DMS 273 (cell line): ENCODE measurements at regions not wholly inside any gene's neighbourhood (a gene's known extent, or its start where the extent isn't known, plus 50 kb on each side); places are given as distances from the start of the nearest gene placed in this dataset.
A peak's percentile ranks its signal among the peaks of the same experiment; 100 is the strongest.
"Not testable (repeated sequence)": the region's sequence is repeated elsewhere in the genome, so short reads cannot be mapped to it uniquely, and the experiment has no call there.

Source experiments
- DNase-seq: peaks from one replicate; lab custom pipeline; 2025; ENCODE audit not compliant: unreplicated experiment; lab: John Stamatoyannopoulos, UW

DNA sequence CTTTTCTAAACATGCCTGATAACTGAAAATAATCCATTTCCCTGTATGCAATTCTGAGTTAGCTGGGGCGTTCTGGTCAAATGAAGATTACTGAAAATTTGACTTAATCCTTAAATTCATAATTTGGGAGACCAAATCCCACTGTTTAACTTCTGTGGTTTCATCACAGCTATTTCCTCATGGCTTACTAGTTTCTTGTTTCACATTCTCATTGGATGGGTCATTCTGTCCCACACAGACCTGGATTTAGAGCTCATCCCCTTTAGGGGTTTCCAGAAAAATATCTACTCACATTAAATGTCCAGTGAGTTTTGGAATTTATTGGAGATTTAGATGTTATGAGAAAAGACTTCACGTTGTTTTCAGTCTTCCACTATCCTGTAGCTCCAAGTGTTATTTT lies 709.3 kb upstream of the KLHL1 start:
- DNase-seq = no peak

- DNase-seq = no peak
These were observed 708.6 kb upstream of the KLHL1 start for GRCh38 chr13:70816853-70817252.

DNA sequence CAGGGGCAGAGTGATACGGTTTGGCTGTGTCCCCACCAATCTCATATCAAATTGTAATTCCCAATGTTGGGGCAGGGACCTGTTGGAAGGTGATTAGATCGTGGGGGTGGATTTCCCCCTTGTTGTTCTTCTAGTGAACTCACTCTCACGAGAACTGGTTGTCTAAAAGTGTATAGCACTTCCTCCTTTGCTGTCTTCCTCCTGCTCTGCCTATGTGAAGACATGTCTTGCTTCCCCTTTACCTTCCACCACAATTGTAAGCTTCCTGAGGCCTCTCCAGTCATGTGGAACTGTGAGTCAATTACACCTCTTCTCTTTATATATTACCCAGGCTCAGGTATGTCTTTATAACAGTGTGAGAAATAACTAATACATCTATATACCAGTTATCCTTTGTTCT lies 706.4 kb upstream of the KLHL1 start:
- peak; percentile 74 for DNase-seq

DNA sequence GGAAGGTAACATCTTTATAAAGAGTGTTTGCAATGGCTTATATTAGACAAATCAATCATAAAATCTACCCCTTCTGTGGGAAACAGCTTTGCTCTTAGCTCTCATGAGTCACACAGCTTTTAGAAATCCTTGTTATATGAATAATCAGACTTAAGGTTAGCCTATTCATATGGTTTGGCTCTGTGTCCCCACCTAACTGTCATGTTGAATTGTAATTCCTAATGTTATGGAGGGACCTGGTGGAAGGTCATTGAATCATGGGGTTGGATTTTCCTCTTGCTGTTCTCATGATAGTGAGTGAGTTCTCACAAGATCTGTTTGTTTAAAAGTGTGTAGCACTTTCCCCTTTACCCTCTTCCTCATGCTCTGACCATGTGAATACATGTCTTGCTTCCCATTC lies 704.2 kb upstream of the KLHL1 start:
- DNase-seq = no peak

GRCh38 chr13:70809588-70809987 lies 701.3 kb upstream of the KLHL1 start:
- DNase-seq = no peak

- DNase-seq = no peak
These were observed 690.1 kb upstream of the KLHL1 start for GRCh38 chr13:70798385-70798784.

DNA sequence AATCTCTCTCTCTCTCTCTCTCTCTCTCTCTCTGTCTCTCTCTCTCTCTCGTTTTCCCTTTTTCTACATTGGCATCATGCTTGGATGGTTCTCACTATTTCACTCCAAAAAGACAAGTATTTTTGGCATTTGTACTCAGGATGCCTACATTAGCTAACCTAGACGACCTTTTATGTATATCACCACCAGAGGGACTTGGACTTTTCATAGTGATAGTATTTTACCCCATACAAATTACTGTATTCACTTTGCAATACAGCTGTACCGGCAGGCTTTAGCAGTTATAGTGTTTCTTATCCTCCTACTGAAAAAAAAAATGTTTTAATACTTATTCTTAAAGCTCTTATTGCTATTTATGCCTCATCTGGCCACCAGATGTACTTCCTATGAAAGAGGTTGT lies 687.2 kb upstream of the KLHL1 start:
- DNase-seq = peak; percentile 57

DNA sequence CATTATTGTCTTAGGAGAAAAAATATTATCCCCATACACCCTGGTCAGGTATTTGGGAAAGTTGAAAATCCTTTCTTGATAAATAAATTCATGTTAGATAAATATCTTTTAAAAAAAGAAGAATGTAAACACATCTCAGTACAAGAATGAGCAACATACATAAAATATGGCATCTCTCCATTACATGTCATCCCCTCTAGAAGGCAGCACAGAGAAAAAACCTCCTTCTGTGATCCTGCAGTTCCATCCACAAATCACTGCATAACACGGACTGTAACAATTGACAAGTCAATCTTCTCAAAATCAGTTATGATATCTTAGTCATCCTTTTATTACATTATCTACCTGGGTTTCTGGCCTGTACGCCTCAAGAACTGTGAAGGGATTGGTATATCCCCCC lies 683.9 kb upstream of the KLHL1 start:
- DNase-seq = peak; percentile 83

- no peak for DNase-seq
These were observed 681.5 kb upstream of the KLHL1 start for GRCh38 chr13:70789751-70790150.

DNA sequence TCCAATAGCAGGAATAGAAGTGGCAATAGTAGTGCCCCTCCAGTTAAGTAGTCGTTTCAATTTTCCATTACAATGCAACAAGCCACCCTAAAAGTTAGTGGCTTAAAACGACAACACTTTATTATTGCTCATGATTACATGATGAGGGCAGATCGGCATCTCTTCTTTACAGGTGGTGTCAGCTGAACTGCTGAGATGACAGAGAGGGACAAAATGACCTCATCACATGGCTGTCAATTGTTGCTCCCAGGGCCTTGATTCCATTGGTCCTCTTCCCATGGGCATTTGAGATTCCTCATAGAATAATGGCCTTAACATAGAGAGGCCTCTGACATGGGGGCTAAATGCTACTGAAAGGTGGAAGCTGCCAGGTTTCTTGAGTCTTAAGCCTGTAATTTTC lies 679.8 kb upstream of the KLHL1 start:
- DNase-seq = peak; percentile 66

GRCh38 chr13:70784207-70784989 lies 676.1 kb upstream of the KLHL1 start:
- peak; percentile 79 for DNase-seq

DNA sequence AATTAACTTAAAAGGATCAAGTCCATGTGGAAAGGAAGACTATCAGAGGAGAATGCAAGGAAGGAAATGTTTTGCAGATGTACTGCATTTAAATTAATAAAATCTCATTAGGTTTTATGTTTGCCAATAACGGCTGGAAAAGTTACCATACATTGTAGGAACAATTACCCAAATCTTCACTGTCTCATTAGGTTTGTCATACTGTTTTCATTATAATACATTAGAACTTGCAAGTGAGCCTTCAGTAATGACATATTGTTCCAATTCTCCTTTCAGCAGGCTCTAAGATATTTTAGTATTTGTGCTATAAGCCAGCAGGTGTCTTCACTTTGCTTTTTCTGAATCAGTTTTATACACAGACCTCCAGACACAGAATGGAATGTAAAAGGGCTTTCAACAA lies 661.6 kb upstream of the KLHL1 start:
- no peak for DNase-seq

- DNase-seq = no peak
These were observed 650.7 kb upstream of the KLHL1 start for GRCh38 chr13:70758932-70759331.

GRCh38 chr13:70756088-70756487 lies 647.8 kb upstream of the KLHL1 start:
- no peak for DNase-seq

DNA sequence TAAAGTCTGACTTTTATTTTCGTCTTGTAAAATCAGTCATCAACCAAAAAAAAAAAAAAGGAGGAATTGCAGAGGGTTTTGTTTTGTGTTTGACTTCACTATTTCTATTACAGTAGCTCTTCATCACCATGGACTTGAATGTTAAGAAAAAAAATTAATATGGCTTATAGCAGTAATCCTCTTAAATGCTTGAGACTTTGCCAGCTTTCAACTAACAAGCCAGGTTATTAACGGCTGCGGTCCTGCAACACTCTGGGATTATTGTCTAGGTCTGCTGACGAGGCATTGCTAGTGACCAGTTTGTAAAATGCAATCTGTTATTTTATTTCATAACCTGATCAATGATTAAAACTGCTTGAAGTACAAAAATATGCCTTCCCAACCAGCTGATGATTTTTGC lies 647.2 kb upstream of the KLHL1 start:
- peak; percentile 41 for DNase-seq

DNA sequence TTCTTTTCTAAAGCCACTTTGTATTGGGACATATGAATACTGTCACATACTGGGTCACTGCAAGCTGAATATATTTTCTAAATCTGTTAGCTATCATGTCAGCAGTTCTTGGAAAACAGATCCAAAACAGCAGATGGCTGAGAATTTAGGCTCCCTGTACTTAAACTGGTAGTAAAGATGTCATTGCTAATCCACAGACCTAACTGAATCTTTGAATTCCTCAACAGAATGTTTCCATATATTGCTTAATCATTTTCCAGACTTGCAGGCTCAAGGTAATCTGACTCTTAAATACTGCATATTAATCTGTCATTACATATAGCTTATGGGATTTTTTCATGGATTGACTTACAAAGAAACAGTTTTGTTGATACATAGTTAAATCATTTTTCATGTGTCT lies 639.0 kb upstream of the KLHL1 start:
- DNase-seq = peak; percentile 84

GRCh38 chr13:70746469-70746868 lies 638.2 kb upstream of the KLHL1 start:
- DNase-seq = not testable (repeated sequence)

DNA sequence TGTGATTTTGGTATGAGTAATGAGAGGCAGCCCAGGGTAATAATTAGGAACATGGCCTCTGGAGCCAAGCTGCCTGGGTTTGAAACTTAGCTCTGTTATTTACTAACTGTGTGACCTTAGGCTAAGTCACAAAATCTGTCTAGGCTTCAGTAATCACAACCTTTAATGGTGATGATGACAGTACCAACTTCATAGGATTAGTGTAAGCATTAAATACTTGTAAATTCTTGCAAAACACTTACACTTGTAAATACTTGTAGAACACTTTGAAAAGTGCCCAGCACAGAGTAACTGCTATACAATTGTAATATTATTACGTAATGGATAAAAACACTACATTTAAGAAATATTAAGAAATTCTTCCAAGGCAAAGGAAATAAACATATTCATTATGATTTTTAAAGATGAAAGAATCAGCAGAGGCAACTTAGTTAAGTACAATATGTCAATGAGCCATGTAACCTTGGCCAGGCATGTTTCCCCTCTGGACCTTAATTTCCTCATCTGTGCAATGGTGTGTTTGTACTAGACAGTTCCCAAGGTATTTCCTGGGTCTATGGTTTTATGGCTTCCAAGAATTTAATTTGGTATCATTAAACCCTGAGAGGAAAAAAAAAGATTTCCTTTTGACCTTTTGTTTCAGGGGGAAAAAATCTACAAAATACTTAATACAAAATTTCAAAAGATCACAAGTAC lies 628.5 kb upstream of the KLHL1 start:
- no peak for DNase-seq

- peak; percentile 54 for DNase-seq
These were observed 624.4 kb upstream of the KLHL1 start for GRCh38 chr13:70732611-70733010.

DNA sequence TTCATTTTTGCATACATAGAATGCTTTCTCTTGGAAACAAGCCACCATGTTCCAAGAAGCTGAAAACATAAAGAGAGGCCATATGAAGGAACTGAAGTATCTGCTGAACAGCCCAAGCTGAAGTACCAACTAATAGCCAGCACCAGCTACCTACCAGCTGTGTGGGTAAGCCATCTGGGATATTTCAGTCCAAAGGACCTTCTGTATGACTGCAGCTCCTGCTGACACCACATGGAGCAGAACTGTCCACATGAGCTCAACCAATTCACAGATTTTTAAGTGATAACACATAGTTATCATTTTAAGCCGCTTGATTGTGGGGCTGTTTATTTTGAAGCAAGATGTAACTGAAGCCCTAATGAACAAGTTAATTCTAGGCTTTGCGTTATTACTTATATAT lies 621.1 kb upstream of the KLHL1 start:
- peak; percentile 94 for DNase-seq

DNA sequence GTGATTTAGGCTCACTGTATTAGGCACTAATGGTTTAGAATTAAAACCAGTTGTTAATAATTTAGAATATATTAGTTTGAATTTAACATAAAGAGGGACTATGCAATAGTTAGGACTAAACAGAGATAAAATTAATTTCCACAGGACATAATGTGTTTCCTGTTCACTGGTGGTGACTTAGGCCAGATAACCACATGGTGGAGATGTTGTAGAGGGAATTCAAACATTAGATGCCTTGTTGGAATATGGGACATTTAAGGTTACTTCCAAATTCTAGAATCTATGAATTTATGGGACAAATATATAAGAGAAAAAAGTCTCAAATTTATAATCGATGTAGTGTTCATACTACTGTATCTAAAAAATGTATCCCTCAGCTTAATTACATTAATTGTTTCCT lies 615.5 kb upstream of the KLHL1 start:
- DNase-seq = peak; percentile 74

DNA sequence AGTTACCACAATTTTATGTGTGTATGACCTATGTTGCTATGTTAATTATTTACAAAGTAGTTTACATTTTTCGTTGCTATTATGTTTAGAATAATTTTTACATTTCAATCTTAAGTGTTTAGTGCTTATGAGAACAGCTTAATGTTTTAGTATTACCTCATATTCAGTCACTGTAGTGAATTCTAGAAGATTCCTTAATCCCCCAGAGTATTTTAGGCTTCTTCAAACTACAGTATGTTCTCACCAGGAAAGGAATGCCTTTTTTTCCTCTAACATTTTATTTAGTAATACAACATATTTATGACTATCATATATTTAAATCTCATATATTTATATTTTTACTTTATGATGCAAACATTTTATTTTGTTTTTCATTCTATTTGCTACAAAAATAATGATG lies 612.1 kb upstream of the KLHL1 start:
- no peak for DNase-seq

DNA sequence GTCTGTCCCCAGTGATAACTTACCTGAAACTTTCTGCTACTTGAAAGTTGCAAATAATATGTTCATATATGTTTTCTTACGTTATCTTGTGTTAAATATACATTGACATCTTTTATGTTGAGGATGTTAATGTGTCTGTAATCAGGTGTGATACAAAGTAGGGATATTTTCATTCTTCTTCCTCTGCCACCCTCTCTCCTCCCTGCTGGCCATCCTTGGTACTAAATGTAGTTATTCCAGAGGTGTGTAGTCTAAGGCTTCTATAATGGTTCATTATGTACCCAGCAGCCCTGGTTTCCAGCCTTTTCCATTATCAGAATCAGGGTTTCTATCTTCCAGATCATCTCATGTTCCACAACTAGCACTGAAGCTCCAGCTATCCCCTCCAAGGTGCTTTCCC lies 606.7 kb upstream of the KLHL1 start:
- peak; percentile 22 for DNase-seq
